ACHN (cell line): ENCODE measurements at regions not wholly inside any gene's neighbourhood (a gene's known extent, or its start where the extent isn't known, plus 50 kb on each side); places are given as distances from the start of the nearest gene placed in this dataset.

Experiments used
- DNase-seq: peaks from one replicate; pipeline ENCODE4 v3.0.0-alpha.2; 2015
- in situ Hi-C: cut with HindIII; loops from 2 replicates; pipeline ENCODE4 v1.10.0; 2017; ENCODE audit warnings: low sequenced_read_pairs, low pct_ligation_motif_present, low pct_unique_long_range_greater_than_20kb

DNA sequence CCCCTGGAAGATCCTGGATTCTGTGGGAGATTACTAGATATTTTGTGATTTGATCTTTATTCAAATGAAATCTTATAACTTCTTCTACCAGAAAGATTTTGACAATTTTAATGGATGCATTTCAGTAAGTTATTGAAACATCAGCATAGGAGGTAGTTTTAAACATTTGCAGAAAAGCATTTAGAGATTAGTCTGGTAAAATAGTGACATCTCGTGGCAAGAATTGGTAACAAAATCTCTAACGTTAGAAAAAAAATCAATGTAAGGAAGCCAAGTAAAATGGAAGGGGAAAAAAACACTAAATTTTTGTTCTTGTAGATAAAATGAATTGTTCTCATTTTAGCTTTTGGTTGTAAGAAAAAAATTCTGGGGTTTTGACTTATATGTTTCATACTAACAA lies 73.3 kb downstream of the TASL start:
- peak; percentile 22 for DNase-seq
- in situ Hi-C loops, result no loop called here

DNA sequence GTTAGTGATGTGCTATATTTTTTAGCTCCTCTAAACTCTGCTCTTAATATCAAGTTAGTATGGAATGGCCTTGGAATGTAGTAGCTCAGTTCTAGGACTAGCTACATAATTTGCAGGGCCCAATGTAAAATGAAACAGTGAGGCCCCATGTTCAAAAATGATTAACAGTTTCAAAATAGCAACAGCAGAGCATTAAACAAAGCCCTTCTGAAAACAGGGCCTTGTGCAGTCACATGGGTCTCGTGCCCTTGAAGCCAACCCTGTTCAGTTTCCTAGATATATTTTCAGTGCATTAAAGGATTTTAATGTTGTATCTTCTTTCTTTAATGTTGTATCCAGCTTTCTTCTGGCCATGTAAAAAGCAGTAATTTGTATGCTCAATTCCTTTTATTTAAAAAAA lies 82.1 kb downstream of the TASL start:
- in situ Hi-C loops, result no loop called here
- DNase-seq, result no peak

GRCh38 chrX:30493348-30493747 lies 84.2 kb downstream of the TASL start:
- no peak for DNase-seq
- in situ Hi-C loops, result no loop called here

GRCh38 chrX:30489323-30489722 lies 88.2 kb downstream of the TASL start:
- in situ Hi-C loops, result no loop called here
- DNase-seq, result no peak

- in situ Hi-C loops, result no loop called here
- peak; percentile 2 for DNase-seq
These were observed 89.5 kb downstream of the TASL start for GRCh38 chrX:30488092-30488491.

DNA sequence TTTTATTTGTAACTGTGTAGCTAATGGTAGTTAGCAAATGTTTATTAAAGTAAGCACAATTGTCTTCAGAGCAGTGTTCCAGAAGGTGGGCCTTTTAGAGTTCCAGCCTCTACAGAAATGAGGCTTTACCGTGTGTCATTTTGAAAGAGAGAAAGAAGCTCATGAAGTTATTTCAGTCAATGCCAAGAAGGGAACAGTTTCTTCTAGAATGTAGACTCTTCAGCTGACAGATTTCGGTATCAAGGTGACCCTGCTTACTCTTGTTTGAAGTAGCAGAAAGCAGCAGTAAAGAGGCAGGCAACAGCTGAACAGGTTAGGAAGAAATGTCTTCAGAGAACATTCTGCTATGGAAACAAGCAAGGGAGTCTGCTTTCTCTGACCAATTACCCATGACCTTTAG lies 93.6 kb downstream of the TASL start:
- DNase-seq, result no peak
- in situ Hi-C loops, result no loop called here

DNA sequence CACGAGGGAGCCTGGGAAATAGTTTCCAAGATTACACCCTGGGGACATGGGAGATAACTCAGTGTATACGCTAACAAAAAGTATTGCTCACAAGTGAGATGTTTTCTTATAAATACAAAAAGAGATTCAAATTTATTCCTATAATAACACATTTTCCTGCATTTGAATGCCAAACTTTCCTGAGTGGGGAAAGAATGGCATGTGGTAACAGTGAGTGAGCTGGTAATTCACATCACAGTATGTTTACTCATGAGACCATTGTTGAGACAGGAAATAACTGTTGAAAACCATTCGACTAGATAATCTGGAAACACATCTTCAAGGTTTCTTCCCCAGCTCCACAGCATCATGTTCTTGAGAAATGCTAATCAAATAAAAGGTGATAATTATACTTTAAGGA lies 109.1 kb downstream of the TASL start:
- no peak for DNase-seq
- in situ Hi-C loops, result no loop called here
